HG03342 (cell line): ENCODE measurements at regions not wholly inside any gene's neighbourhood (a gene's known extent, or its start where the extent isn't known, plus 50 kb on each side); places are given as distances from the start of the nearest gene placed in this dataset.

Source experiments
- ATAC-seq: cut with Tn5 transposase; IDR thresholded peaks from one replicate; pipeline ENCODE4 v1.9.1; 2021; ENCODE audit warnings: mild to moderate bottlenecking, moderate library complexity; ENCODE audit not compliant: unreplicated experiment

- ATAC-seq, result no peak
Measured at GRCh38 chr18:66682855-66683322, 79.0 kb upstream of the CDH19 start.

DNA sequence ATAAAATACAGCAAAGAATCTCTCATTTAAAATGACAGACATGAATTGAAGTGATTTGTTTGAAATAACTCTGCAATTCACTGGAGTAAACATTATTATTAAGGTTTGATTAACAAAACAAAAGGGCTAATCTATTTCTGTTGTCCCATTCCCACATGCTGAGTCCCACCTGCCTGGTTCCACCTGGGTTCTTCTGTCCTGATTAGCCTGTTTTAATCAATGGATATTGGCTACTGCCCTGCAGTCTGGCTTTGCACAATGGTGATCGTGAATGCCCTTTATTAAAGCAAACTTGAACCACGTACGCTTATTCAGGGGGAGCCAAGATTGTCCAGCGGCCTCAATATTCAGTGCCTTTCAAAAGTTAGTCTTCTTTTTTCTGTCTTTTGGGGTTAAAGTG lies 72.8 kb upstream of the CDH19 start:
- ATAC-seq, result no peak

- ATAC-seq, result no peak
Measured at GRCh38 chr18:66674286-66674685, 70.4 kb upstream of the CDH19 start.

- ATAC-seq, result no peak
Measured at GRCh38 chr18:66668706-66669105, 64.8 kb upstream of the CDH19 start.

DNA sequence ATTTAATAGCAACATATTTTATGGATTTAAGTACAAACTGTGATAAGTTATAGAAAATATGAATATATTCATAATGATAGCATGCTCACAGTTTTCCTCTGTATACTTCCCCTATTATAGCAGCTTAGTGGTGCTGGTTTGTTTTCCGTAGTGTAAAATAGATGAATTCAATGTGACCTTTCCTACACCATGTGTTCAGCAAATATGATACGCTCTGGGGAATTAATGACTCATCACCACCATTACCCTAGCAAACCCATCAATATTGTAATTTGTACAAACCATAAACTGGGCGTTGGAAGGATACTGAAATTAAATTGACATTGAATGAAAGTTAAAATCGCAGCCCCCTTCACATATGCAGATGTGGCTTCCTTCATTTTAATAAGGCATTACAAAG lies 58.7 kb upstream of the CDH19 start:
- ATAC-seq, result no peak

- ATAC-seq, result no peak
Measured at GRCh38 chr18:66655407-66655806, 51.5 kb upstream of the CDH19 start.
